C1 segment of cervical spinal cord (tissue), 14 donors: ENCODE measurements at regions not wholly inside any gene's neighbourhood (a gene's known extent, or its start where the extent isn't known, plus 50 kb on each side); places are given as distances from the start of the nearest gene placed in this dataset.
A peak's percentile ranks its signal among the peaks of the same experiment; 100 is the strongest.

ENCODE experiments used
- DNase-seq, 14 donors: peaks; one replicate each; lab custom pipeline; 2025; lab: John Stamatoyannopoulos, UW

DNA sequence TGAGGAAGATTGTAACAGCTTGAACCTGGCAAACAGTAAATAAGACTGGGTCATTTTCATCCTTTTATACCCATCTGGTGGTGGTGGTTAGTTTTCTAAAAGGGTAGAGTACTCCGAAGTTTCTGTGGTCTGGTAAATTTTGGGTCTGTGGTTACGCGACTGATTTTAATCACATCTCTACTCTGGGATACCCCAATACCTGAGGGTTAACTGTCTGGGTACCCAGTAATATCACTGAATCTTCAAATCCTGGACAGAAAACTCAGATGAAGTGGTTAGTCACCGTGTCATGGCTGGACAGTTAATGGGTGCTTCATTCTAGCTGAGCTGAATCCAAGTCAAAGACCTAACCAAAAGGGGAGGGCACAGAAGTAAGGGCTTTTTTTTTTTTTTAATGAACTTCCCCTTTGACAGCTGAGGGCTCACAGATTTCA is 474.2 kb downstream of the GADD45G start:
- no peak for DNase-seq

- no peak for DNase-seq
Measured at GRCh38 chr9:90085633-90086032, 480.8 kb downstream of the GADD45G start.

DNA sequence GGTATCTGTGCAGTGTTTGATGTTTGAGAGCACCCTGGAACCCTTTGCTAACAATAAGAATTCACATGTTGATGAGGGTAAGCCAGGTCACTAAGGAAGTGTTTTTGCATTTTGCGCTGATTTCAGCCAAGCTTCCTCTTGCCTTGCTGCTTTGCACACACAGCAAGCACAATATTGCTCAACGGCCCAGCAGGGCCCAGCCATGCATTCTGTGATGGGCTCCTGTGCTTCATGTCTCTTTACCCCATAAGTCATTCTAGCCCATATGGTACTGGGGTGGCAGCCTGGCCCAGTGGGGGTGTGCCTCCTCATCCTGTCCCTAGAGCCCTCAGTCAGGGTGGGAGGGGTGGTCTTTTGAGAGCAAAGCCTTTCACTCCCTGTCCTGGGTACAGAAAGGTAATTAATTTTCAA is 481.3 kb downstream of the GADD45G start:
- no peak for DNase-seq

DNA sequence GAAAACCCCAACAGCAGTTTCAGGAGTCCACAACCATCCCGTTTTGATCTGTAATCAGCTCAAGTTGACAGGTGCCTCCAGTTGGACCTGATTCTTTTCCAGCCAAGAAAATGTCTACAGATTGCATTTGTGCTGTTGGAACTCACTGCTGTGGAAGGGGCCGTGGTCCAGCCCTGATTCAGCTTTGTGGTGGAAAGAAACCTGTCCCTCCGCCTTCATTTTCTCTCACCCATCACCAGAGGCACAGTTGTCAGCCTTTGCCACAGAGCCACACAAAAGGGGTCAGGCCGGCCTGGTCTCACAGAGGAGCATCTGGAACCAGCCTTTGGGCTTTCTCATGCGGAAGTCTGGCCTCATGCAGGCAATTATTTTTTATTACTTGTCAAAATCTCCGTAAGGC is 483.6 kb downstream of the GADD45G start:
- no peak for DNase-seq

GRCh38 chr9:90088856-90089255 is 484.0 kb downstream of the GADD45G start:
- no peak for DNase-seq

DNA sequence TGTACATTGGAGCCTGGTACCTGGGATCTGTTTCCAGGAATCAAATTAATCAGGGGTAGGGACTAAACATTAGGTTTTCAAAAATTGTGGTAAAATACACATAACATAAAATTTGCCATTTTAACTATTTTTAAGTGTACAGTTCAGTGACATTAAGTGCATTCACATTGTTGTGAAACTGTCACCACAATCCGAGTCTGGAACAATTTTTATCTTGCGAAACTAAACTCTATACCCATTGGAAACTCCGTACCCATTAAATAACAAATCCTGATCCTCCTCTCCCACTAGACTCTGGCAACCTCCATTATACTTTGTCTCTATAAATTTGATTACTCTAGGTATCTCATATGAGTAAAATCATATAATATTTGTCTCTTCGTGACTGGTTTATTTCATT is 486.2 kb downstream of the GADD45G start:
- no peak for DNase-seq

- no peak for DNase-seq
Measured at GRCh38 chr9:90092508-90092907, 487.7 kb downstream of the GADD45G start.

DNA sequence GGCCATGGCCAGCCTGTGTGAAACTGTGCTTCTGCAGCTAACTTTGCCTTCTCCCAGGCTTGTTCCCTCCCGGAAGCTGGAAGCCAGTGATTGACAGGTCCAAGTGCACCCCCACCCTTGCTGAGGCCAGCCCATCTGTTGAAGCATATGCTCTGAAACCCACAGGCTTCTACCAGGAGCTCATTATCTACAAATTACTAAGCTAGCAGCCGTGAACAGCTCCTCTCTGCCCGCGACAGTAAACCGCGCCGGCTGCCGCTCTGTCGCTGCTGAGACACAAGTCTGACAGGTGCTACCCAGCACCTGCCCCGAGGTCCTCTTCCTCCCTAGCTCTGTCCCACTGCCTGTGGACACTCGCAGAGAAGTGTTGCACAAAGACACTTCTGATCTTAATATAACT is 490.9 kb downstream of the GADD45G start:
- DNase-seq, result peak in 2 of 14 donors; percentile 21 to 96

DNA sequence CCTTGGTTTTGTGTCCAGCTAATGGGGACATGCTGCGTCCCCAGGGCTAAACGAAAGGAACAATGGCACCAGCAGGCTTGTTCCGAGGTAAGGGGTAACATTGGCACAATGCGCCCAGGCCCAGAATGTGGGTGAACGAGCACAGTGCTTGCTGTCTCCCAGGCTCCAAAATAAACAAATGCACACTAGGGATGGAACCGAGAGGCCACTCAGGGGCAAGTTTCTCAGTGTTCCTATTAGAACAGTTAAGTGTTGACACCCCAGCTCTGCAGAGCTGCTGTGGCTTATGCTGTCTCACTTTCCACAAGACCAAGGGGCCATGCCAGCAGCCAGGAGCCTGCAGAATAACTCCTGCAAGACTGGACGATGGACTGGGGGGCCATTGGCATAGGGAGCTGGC is 492.4 kb downstream of the GADD45G start:
- DNase-seq, result no peak

- DNase-seq, result no peak
Measured at GRCh38 chr9:90098408-90098807, 493.6 kb downstream of the GADD45G start.

- peak in 1 of 14 donors; percentile 14 for DNase-seq
Measured at GRCh38 chr9:90099262-90099963, 494.6 kb downstream of the GADD45G start.

DNA sequence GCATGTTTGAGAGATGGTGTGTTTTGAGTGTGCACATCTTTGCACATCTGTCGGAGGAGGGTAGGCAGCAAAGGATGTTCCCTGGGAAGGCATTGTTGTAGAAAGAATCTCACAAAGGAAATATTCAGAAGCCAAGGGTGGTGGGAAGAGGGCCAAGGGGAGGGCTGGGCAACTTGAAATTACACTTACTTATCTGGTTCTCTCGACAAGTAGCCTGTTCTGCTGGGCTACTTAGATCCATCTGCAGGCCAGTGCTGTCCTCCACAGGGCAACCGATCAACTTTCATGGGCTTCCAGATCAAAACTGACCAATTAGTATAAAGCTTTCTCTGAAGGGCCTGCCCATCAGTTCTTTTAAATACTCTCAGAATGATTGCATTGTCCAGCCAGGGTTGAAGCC is 495.2 kb downstream of the GADD45G start:
- DNase-seq, result no peak

DNA sequence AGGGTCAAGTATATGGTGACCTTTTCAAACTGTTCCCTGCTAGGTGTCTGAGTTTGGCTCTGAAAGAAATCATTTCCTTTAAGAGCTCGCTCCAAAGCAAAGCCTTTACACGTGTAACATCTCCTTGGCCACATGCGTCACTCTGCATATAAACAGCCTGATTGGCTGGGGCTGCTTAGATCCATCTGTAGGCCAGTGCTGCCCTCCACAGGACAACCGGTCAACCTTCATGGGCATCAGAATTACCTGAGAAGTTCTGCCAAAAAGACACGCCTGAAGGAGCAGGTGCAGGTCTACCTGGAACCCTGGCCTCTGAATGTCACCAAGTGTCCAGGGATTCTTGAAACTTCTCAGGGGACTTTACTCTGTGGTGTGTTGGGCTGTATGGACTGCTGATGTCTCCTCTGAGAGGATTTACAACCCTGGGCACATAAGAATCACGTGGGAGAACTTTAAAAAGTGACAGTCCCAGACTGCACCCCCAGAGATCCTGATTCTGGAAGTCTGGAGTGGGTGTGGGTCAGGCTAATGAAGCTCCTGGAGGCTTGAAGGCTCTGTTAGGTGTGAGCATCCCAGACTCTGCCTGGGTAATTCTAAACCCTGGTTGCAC is 497.6 kb downstream of the GADD45G start:
- peak in 11 of 14 donors; percentile 22 to 86 (median 44) for DNase-seq

DNA sequence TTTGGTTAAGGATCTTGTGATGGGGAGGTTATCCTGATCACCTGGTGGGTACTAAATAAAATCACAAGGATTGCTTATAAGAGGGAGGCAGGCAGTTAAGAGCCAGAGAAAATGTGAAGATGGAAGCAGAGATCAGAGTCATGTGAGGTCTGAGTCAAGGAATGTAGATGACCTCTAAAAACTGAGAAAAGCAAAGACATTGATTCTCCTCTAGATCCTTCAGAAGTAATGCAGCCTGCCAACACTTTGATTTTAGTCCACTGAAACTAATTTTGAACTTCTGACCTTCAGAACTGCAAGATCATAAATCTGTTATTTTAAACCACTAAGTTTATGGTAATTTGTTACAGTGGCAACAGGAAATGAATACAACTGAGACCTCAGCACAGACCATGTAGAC is 499.0 kb downstream of the GADD45G start:
- DNase-seq, result no peak

DNA sequence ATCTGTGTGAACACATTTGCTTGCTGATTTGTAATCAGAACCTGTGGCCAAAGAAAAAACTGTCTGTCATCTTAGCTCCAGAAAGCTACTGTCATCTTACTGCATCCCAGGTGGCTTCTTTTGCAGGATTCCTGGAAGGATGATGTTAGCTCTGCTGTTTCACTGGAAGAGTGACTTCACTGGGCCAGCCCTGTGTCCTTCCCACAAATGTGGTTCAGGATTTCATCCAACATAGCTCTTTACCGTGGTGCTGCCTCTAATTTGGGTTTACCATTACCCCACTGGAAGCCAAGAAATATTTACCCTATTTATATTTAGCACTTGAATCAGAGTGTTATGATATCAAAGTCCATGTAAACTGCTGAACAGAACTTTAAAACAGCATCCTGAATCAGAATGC is 501.0 kb downstream of the GADD45G start:
- DNase-seq, result peak in 1 of 14 donors; percentile 41

DNA sequence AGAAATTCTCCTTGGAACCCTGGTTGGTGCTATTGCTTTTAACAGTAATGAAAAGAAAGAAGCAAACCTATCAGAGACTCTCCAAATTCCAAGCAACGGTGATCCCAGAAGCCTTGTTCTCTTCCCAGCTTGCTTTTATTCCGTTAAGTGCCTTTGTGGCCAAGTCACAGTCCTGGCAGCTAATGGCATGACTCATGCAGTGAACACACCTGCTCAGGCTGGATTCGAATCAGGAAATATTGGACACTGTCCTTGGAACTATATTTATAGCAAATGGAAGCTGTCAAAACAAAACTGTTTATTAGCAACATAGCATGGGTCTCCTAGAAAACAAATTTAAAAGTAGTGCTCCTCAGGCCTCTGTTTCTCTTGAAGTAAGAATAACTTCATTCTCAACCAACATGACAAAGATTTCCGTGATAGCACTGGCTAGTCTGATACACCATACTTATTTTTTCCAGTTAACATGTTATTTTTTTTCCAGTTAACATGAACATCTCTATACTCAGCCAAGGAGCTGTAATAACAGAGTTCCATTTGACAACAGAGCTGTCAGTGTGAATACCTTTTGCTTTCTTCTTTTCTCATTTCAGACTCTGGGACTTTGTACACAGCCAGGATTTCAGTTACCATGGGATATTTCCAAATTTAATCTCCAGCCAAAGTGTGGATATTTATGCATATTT is 502.4 kb downstream of the GADD45G start:
- peak in 3 of 14 donors; percentile 7 to 97 (median 26) for DNase-seq

DNA sequence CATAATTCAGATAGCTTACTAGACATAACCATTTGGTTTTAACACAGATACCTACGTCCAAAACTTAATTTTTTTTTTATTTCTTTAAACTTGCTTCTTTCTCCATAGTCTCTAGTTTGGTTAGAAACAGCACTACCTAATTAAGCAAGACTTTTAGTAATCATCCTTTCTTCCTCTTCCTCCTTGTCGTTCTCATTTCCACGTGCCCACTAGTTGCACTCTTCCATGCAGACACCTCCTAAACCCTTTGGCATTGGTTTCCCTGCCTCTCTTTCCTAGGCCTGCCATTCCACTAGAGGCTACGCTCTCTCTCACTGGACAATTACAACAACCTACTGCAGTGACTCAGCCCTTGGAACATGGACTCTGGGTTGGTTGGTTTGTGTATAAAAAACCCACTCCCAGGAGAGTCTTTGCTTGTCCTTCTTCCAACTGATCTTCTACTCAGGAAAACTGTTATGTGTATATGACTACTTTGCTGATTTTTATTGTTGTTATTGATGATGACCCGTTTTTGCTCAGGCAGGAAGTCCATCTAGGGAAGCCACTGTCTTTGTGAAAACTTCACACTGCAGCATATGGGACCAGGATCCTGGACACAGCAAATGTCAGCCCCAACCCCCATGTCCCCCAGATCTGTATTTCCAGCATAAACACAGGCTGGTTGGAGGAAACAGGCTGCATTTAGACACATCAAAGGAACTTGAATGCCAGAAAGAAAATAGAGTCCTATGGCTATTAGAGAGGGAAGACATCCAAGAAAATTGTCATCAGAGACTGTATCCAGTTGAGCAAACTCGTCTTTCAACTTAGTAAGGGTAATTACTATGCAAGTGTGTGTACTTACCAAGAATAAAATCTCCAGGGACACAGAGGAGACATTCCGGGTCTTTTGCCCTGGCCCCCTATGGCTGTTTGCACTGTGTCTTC is 503.2 kb downstream of the GADD45G start:
- peak in 1 of 14 donors; percentile 43 for DNase-seq

DNA sequence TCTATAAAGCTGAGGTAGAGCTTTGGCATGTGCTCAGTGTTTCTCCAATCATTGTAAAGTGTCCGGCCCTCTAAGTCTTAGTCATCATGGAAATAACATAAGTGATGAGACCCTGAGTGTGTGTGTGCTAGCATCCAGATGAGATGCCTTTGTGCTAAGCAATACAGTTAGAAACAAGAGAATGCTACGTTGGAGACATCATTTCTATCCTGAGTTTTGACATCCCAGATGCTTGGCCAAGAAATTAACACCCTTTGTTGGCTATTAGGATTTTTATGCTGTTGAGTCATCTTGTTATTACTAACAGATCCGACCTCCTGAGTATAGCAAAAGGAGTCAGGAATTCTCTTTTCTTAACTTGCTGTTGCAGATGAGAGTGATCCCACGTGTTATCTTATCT is 508.0 kb downstream of the GADD45G start:
- DNase-seq, result no peak

- no peak for DNase-seq
Measured at GRCh38 chr9:90114641-90115425, 510.0 kb downstream of the GADD45G start.

- no peak for DNase-seq
Measured at GRCh38 chr9:90121762-90122161, 517.0 kb downstream of the GADD45G start.

DNA sequence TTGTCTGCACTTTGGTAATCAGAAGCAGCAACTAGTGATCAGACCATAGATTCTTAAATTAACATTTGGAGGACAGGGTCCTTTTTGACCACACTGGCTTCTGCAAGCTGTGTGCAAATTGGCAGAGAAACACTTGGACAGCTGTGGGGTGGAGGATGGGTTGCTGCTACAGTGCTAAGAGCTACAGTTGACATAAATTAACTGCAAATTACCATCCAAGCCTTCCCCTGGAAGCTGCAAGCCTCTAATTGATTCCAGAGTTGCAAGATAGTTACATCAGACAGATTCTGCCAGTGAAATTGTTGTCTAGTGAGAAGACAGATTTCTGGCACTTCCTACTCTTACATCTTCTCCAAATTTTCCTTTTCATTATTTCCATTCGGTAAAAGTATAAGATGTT is 517.7 kb downstream of the DIRAS2 start:
- no peak for DNase-seq
